RCC 7860 (cell line): ENCODE measurements at regions not wholly inside any gene's neighbourhood (a gene's known extent, or its start where the extent isn't known, plus 50 kb on each side); places are given as distances from the start of the nearest gene placed in this dataset.
A peak's percentile ranks its signal among the peaks of the same experiment; 100 is the strongest.

ENCODE experiments used
- DNase-seq: peaks from one replicate; pipeline ENCODE4 v3.0.0-alpha.2; 2015; ENCODE audit warnings: low spot score
- FAIRE-seq: peaks from 2 replicates; lab custom pipeline; 2012; peaks lifted over from hg19 to GRCh38; lab: Jason Lieb, UNC

GRCh38 chr10:128814782-128815181 lies 652.3 kb upstream of the MGMT start:
- FAIRE-seq (no peak), DNase-seq (no peak)

GRCh38 chr10:128816726-128817125 lies 650.3 kb upstream of the MGMT start:
- DNase-seq, result no peak
- FAIRE-seq, result no peak

DNA sequence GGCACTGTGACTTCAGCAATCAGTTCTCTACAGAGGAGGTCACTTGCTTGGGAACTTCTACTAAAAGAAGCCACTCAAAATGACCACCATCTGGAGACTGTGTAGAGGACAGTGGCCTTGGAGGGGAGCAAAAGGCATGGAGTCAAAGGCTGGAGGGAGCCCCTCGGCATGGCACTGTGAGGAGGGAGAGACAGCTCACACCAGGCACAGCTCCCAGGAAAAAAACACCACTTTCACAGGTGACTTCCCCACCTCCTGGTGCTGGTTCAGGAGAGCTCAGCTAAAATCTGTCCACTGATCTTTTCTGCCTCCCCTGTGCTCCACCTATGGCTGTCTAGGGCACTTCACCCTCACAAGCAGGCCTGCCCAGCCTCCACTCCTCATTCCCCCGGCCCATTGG lies 649.4 kb upstream of the MGMT start:
- DNase-seq, result no peak
- no peak for FAIRE-seq

- no peak for DNase-seq
- FAIRE-seq, result no peak
Measured at GRCh38 chr10:128820663-128821062, 646.4 kb upstream of the MGMT start.

- FAIRE-seq (no peak), DNase-seq (no peak)
Measured at GRCh38 chr10:128823201-128823600, 643.8 kb upstream of the MGMT start.

DNA sequence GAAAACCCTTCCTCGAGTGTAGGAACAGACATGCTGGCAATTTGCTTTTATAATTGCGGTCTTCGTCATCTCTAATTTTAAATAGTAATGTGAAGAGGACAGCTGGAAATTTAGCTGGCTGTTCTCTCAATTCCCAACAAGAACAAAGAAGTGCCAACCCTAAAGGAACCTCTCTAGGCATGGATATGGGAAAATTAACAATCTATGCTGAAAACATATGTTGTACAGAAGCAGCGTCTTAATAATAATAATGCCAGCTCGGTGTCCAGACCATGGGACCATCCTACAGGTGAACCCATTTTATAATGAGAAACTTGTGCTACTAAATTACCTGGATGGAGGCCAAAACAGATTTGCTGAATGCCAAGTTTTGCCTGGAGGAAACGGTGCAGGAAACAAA lies 641.4 kb upstream of the MGMT start:
- DNase-seq (no peak), FAIRE-seq (no peak)

DNA sequence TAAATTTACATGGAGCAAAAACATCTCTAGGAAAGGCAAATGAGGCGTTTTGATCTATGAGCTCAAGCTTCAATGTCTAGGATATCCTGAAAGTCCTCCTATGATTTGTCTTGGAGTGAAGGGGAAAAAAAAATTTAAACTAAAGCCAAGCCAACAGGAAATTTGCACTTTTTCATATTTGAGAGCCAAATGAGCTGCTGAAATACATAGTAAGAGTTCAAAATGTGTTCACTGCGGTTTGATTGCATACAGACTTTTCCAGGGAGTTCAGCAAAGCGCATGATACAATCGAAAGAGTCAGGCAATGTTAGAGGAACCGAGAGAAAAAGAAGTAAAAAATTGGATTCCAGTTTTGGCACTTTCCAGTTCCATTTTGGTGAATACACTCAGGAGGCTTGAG lies 633.4 kb upstream of the MGMT start:
- DNase-seq (no peak), FAIRE-seq (no peak)

DNA sequence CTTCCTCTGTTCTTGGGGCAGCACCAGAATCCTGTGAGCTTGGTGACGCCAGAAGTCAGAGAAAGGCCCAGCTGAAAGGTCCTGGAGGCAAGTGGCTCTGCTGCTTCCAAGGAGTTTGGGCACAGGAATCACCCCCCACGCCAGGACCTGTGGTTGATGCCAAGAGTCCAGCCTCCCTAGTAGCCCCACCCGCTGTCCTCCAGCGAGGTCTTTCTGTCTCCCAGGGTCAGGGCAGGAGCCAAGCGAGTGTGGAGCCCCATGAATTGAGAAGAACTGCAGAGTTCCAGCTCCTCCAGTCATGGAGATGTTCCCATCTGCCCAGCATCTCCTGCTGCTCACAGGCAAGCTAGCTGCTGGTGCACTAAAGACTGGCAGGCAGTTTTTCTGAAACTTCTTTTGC lies 631.7 kb upstream of the MGMT start:
- no peak for FAIRE-seq

GRCh38 chr10:128837478-128837877 lies 629.6 kb upstream of the MGMT start:
- no peak for FAIRE-seq
- DNase-seq, result no peak

More for the DNA sequence above, 631.7 kb upstream of the MGMT start:
- DNase-seq, result no peak

DNA sequence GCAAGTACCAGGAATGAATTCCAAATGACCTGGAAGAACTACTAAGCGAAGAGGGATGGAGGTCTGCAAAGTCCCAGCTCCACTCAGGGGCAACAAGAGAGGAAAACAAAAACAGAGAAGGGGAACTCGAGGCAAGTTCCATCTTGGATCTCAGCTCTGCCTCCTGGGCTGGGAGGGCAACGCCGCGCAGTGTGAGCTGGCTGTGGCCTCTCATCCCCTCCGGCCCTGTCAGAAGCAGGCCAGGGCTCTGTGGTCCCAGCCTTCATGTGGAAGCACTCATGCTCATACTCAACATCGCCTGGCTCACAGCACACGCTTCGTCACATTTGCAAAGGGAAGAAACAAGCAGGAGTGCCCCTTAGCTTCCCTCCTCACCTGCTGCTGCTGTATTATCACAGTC lies 627.9 kb upstream of the MGMT start:
- no peak for DNase-seq
- FAIRE-seq, result no peak

DNA sequence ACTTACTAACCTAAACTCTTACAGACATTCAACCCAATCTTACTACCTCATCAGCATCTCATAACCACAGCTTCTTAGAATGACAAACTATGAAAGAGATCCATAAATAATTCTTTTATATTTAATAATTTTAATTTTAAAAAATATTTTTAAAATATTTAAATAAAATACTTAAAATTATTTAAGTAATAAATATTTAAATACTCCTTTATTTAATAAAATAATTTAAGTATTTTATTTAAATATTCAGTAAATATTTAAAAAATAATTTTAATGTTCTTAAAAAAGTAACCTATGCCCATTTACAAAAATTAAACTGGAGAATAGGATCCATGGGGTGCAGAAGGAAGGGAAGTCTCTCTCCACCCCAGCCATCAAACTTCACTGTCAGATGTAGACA lies 627.3 kb upstream of the MGMT start:
- FAIRE-seq (peak; percentile 76), DNase-seq (no peak)

GRCh38 chr10:128843972-128844371 lies 623.1 kb upstream of the MGMT start:
- FAIRE-seq (no peak), DNase-seq (no peak)

GRCh38 chr10:128846927-128847326 lies 620.1 kb upstream of the MGMT start:
- FAIRE-seq, result no peak
- no peak for DNase-seq

- FAIRE-seq (no peak), DNase-seq (no peak)
Measured at GRCh38 chr10:128848810-128849209, 618.2 kb upstream of the MGMT start.

GRCh38 chr10:128850647-128851046 lies 616.4 kb upstream of the MGMT start:
- FAIRE-seq (no peak), DNase-seq (no peak)

DNA sequence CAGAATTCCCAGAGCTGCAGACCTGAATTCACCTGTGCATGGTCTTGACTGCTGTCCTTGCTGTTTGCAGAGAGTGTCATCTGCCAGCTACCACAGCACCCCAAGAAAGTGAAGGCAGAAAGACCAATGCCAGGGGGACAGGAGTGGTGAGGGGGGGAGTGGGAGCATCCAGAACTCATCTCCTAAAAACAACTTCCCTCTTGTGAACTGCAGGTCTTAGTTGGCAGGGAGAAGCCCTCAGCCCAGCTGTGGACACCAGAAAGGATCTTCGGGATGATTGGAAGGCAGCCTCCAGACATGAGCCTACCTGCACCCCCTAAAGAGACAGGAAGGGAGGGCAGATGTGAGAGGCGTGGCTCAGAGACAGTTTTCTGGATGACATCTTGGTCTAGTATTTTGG lies 615.8 kb upstream of the MGMT start:
- DNase-seq (no peak), FAIRE-seq (no peak)

- FAIRE-seq, result no peak
- no peak for DNase-seq
Measured at GRCh38 chr10:128851726-128852125, 615.3 kb upstream of the MGMT start.

GRCh38 chr10:128852449-128852848 lies 614.6 kb upstream of the MGMT start:
- FAIRE-seq (no peak), DNase-seq (no peak)

DNA sequence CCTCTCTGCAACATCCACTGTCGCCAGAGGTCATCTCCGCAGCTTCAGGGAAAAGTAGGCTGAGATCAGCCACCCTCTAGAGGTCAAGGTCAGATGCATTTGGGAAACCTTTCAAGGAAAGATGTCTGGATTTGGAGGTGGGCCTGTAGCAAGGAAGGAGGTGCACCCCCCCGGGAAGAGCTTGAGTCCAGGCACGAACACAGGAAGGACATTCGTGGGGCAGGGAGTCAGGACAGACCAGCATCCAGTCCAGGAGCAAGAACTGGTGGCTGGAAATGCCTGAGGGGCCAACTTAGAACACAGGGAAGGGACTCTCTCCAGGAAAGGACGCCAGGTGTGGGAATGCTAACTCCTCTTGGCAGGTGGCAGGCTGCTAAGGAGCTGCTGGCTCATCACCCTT lies 614.1 kb upstream of the MGMT start:
- FAIRE-seq (no peak), DNase-seq (no peak)

GRCh38 chr10:128853537-128853936 lies 613.5 kb upstream of the MGMT start:
- DNase-seq, result no peak

DNA sequence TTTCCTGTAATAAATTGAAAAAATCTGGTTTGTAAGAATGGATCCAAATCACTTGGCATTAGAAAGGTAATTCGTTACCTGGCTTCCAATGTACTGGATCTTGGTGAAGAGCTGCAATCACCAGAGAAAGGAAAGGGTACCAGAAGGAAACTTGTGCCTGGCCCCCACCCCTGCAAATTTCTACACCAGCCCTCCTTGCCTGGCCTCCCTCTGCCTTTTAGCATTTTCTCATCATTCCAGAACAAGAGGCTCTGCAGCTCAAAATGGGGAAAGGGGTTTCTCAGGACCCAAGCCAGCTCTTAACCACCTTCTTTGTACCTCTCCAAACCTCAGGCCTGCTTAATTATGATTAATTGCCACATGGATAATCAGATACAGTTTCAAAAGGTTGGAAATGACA lies 612.8 kb upstream of the MGMT start:
- DNase-seq (no peak), FAIRE-seq (no peak)

More at GRCh38 chr10:128853537-128853936, 613.5 kb upstream of the MGMT start:
- FAIRE-seq, result no peak

DNA sequence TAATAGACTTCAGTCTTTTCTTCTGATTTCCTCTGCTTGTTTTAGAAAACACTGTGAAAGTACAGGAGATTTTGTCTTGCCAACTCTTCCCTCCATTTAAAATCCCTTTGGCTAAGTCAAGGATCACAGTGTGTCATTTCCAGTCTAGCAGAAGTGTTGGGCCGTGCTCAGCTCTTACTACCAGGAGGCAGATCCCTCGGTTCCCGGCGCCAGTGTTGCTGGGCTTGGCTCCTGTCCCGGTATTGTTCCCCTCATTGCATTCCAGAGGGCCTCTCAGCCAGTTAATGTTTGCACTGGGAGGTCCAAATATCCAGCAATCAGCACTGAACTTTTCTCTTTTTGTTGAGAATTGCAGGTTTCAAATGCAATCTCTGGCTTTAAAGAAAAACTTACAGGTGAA lies 612.1 kb upstream of the MGMT start:
- FAIRE-seq, result no peak
- DNase-seq, result no peak

DNA sequence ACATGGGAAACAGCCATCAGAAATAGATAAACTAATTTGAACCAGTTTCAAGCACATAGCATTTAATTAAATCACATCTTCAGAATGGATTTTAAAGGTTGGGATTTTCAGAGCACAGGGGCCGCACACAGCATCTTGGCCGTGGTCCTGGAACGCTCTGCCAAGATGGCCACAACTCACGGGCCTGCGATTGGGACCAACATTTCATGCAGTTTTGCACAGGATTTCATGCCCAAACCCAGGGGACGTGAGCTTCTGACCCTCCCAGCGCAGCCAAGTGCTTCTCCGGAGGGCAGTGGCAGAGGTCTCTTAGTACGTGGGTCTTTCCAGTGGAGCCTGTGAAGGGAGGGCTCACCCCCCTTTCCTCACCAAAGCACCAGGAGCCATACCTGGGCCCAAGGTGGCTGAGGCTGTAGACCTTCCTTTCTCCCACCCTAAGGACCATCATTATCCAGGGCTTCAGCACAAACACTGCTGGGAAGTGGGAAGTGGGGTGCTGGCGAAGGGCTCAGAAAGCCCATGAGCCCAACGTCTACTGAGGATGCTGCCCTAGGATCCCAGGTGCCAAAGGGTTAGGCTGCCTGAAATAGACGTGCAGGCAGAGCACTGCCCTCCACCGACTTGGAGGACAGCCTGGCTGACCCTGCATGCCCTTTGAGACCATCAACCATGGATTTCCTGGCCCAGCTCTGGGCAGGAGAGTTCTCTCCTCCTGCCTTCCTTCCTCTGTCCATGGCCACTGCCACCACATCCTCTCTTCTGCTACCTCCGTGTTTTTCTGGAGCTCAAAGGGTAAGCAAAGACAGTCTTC lies 611.2 kb upstream of the MGMT start:
- DNase-seq (no peak), FAIRE-seq (no peak)
